IMR-90 (cell line): ENCODE measurements at regions not wholly inside any gene's neighbourhood (a gene's known extent, or its start where the extent isn't known, plus 50 kb on each side); places are given as distances from the start of the nearest gene placed in this dataset.

ENCODE experiments used
- ATAC-seq: fragments of 200-7000 bp; cut with Tn5 transposase; 2 replicates; pipeline ENCODE4 v1.9.1; 2020; ENCODE audit warnings: low read depth, mild to moderate bottlenecking, moderate library complexity
- BruUV-seq: library from RNA; stranded (reverse); fragments of 400-500 nt; replicated peaks from 2 replicates; lab custom pipeline; 2021; lab: Mats Ljungman, UMichigan
- CTCF ChIA-PET: fragments of 300-600 bp; formaldehyde crosslinking; extraction: SDS; loops from one replicate; lab custom pipeline; 2021; ENCODE audit warnings: antibody characterized with exemption; lab: Yijun Ruan, JAX
- POLR2A ChIA-PET: fragments of 300-600 bp; sonication (Branson Sonifier 250); formaldehyde crosslinking; loops from one replicate; lab custom pipeline; 2022; ENCODE audit warnings: antibody characterized with exemption; ENCODE audit not compliant: unreplicated experiment; lab: Charles Lee
- DNase-seq: peaks from one replicate; pipeline ENCODE4 v3.0.0; 2013
- H2AFZ ChIP-seq: replicated peaks from 2 replicates; pipeline ENCODE3; 2013; ENCODE audit warnings: low read length, mild to moderate bottlenecking; ENCODE audit not compliant: poor library complexity
- H2AK5ac ChIP-seq: 2 replicates; pipeline ENCODE4 v1.6.1; 2013; ENCODE audit warnings: low read depth, low read length, inconsistent platforms
- H2AK9ac ChIP-seq: replicated peaks from 2 replicates; pipeline ENCODE3; 2013; ENCODE audit warnings: mild to moderate bottlenecking, low read depth, low read length, moderate library complexity; ENCODE audit not compliant: poor library complexity
- H2BK120ac ChIP-seq: 2 replicates; pipeline ENCODE4 v1.6.1; 2013; ENCODE audit warnings: low read depth, low read length, inconsistent platforms
- H2BK15ac ChIP-seq: 3 replicates; pipeline ENCODE4 v1.6.1; 2013; ENCODE audit warnings: low read depth, low read length, inconsistent platforms
- H2BK20ac ChIP-seq: 2 replicates; pipeline ENCODE4 v1.6.1; 2013; ENCODE audit warnings: low read depth, mild to moderate bottlenecking, inconsistent platforms, low read length, moderate library complexity
- H2BK5ac ChIP-seq: 2 replicates; pipeline ENCODE4 v1.6.1; 2013; ENCODE audit warnings: mild to moderate bottlenecking, low read depth, low read length, inconsistent platforms; ENCODE audit not compliant: poor library complexity, severe bottlenecking
- H3K14ac ChIP-seq: replicated peaks from 2 replicates; pipeline ENCODE4 v1.6.1; 2013; ENCODE audit warnings: low read depth, low read length, inconsistent platforms
- H3K18ac ChIP-seq: 2 replicates; pipeline ENCODE4 v1.6.1; 2013; ENCODE audit warnings: low read depth, low read length, control low read depth
- H3K23ac ChIP-seq: 2 replicates; pipeline ENCODE4 v1.6.1; 2013; ENCODE audit warnings: low read depth, low read length, inconsistent platforms
- H3K27ac ChIP-seq: 2 replicates; pipeline ENCODE4 v1.5.1; 2013; ENCODE audit warnings: mild to moderate bottlenecking, control low read depth, low read length; ENCODE audit not compliant: insufficient read depth
- H3K27me3 ChIP-seq: 2 replicates; pipeline ENCODE4 v1.6.1; 2013; ENCODE audit warnings: low read length; ENCODE audit not compliant: control insufficient read depth, insufficient read depth
- H3K36me3 ChIP-seq: 2 replicates; pipeline ENCODE4 v1.6.1; 2013; ENCODE audit warnings: low read length, mixed read lengths; ENCODE audit not compliant: control insufficient read depth, insufficient read depth
- H3K4ac ChIP-seq: 2 replicates; pipeline ENCODE4 v1.6.1; 2013; ENCODE audit warnings: low read depth, low read length, inconsistent platforms
- H3K4me1 ChIP-seq: 2 replicates; pipeline ENCODE4 v1.6.1; 2013; ENCODE audit warnings: low read length, mixed read lengths; ENCODE audit not compliant: control insufficient read depth, insufficient read depth
- H3K4me2 ChIP-seq: 2 replicates; pipeline ENCODE4 v1.6.1; 2013; ENCODE audit warnings: low read depth, mild to moderate bottlenecking, control low read depth, low read length, moderate library complexity
- H3K4me3 ChIP-seq: 2 replicates; pipeline ENCODE4 v1.5.1; 2013; ENCODE audit warnings: low read depth, mild to moderate bottlenecking, control low read depth, low read length, moderate library complexity; ENCODE audit not compliant: insufficient read depth
- H3K56ac ChIP-seq: 2 replicates; pipeline ENCODE4 v1.6.1; 2013; ENCODE audit warnings: low read length, inconsistent platforms; ENCODE audit not compliant: insufficient read depth; ENCODE audit errors: extremely low read depth
- H3K79me1 ChIP-seq, 2 experiments: 2 replicates each; pipeline ENCODE4 v1.6.1; 2013; ENCODE audit warnings: low read length in 2 of 2, inconsistent platforms in 1 of 2, low read depth in 1 of 2
- H3K9ac ChIP-seq: 2 replicates; pipeline ENCODE4 v1.6.1; 2013; ENCODE audit warnings: low read depth, low read length, control low read depth
- H3K9me1 ChIP-seq: 2 replicates; pipeline ENCODE4 v1.6.1; 2013; ENCODE audit warnings: low read length, inconsistent platforms; ENCODE audit not compliant: insufficient read depth
- H3K9me3 ChIP-seq: 2 replicates; pipeline ENCODE4 v1.6.1; 2013; ENCODE audit warnings: low read length; ENCODE audit not compliant: control insufficient read depth, insufficient read depth
- H4K20me1 ChIP-seq: 2 replicates; pipeline ENCODE4 v1.6.1; 2013; ENCODE audit warnings: low read length, inconsistent platforms; ENCODE audit not compliant: insufficient read depth
- H4K5ac ChIP-seq: 2 replicates; pipeline ENCODE4 v1.6.1; 2013; ENCODE audit warnings: mild to moderate bottlenecking, low read depth, low read length, control low read depth
- H4K8ac ChIP-seq, 2 experiments: 2 replicates each; pipeline ENCODE4 v1.6.1; 2013; ENCODE audit warnings: low read depth in 2 of 2, low read length in 2 of 2, control low read depth in 1 of 2, inconsistent platforms in 1 of 2
- H4K91ac ChIP-seq: 2 replicates; pipeline ENCODE4 v1.6.1; 2013; ENCODE audit warnings: low read depth, low read length, inconsistent platforms; ENCODE audit not compliant: insufficient read depth
- BHLHE40 ChIP-seq: fragments of 150-350 bp; IDR thresholded peaks from 2 replicates; pipeline ENCODE4 v1.6.1; 2016; ENCODE audit warnings: mild to moderate bottlenecking, low read depth, low read length
- CEBPB ChIP-seq: IDR thresholded peaks from 2 replicates; pipeline ENCODE4 v1.6.1; 2012; ENCODE audit warnings: low read depth, low read length, improper control_type of control experiment
- FOS ChIP-seq: fragments of 150-350 bp; IDR thresholded peaks from 2 replicates; pipeline ENCODE4 v1.6.1; 2016; ENCODE audit warnings: low read depth, low read length
- MAFK ChIP-seq: IDR thresholded peaks from 2 replicates; pipeline ENCODE4 v1.6.1; 2012; ENCODE audit warnings: low read depth, low read length, improper control_type of control experiment
- MAZ ChIP-seq: IDR thresholded peaks from 2 replicates; pipeline ENCODE4 v1.6.1; 2012; ENCODE audit warnings: low read depth, mild to moderate bottlenecking, low read length, improper control_type of control experiment, moderate library complexity, borderline replicate concordance
- MXI1 ChIP-seq: IDR thresholded peaks from 2 replicates; pipeline ENCODE4 v1.6.1; 2012; ENCODE audit warnings: low read depth, mild to moderate bottlenecking, low read length, moderate library complexity, borderline replicate concordance
- NFE2L2 ChIP-seq: fragments of 150-350 bp; IDR thresholded peaks from 2 replicates; pipeline ENCODE4 v1.6.1; 2016; ENCODE audit warnings: low read depth, mild to moderate bottlenecking, low read length
- RAD21 ChIP-seq: IDR thresholded peaks from 2 replicates; pipeline ENCODE4 v1.6.1; 2012; ENCODE audit warnings: low read length, improper control_type of control experiment
- RCOR1 ChIP-seq: IDR thresholded peaks from 2 replicates; pipeline ENCODE4 v1.6.1; 2012; ENCODE audit warnings: mild to moderate bottlenecking, low read length, improper control_type of control experiment; ENCODE audit not compliant: insufficient replicate concordance
- RFX5 ChIP-seq: IDR thresholded peaks from 2 replicates; pipeline ENCODE4 v1.8.0; 2012; ENCODE audit warnings: low read depth, mild to moderate bottlenecking, low read length, moderate library complexity
- SMC3 ChIP-seq: fragments of 150-350 bp; IDR thresholded peaks from 2 replicates; pipeline ENCODE4 v1.6.1; 2016; ENCODE audit warnings: low read depth, mild to moderate bottlenecking, antibody characterized with exemption, low read length, moderate library complexity
- WGBS, 2 experiments: methylation state at CpG; one replicate each; pipeline versions ENCODE4 v1.1.5 to v1.1.7; 2013; ENCODE audit warnings: missing lambda C conversion rate in 2 of 2; ENCODE audit not compliant: insufficient read length in 1 of 2; ENCODE audit errors: extremely low coverage in 2 of 2; 5-methylcytosine and 5-hydroxymethylcytosine counted together
- dilution Hi-C: fragments of 300-500 bp; cut with HindIII; formaldehyde crosslinking; loops from one replicate; pipeline ENCODE4 v1.14.3; 2018; ENCODE audit warnings: low sequenced_read_pairs; ENCODE audit not compliant: unreplicated experiment
- in situ Hi-C: fragments of 300-500 bp; cut with MboI; formaldehyde crosslinking; loops from 3 replicates; pipeline ENCODE4 v1.14.3; 2019; ENCODE audit warnings: low sequenced_read_pairs, inconsistent platforms, mixed read lengths
- intact Hi-C: fragments of 100-400 bp; cut with micrococcal nuclease; formaldehyde crosslinking; loops from 2 replicates; pipeline ENCODE4 v1.10.0; 2022
- TF ChIP-seq, protein P1 (sequence below): fragments of 150-350 bp; IDR thresholded peaks from 2 replicates; pipeline ENCODE4 v1.6.1; 2016; ENCODE audit warnings: low read depth, mild to moderate bottlenecking, low read length, moderate library complexity, borderline replicate concordance
- TF ChIP-seq, protein P2 (sequence below): conservative IDR thresholded peaks from 2 replicates; pipeline ENCODE4 v1.5.1; 2012; ENCODE audit warnings: mild to moderate bottlenecking, low read depth, low read length, improper control_type of control experiment
- TF ChIP-seq, protein P3 (sequence below): fragments of 150-350 bp; IDR thresholded peaks from 2 replicates; pipeline ENCODE4 v1.6.1; 2017; ENCODE audit warnings: mild to moderate bottlenecking, antibody characterized with exemption, low read length, low read depth

DNA sequence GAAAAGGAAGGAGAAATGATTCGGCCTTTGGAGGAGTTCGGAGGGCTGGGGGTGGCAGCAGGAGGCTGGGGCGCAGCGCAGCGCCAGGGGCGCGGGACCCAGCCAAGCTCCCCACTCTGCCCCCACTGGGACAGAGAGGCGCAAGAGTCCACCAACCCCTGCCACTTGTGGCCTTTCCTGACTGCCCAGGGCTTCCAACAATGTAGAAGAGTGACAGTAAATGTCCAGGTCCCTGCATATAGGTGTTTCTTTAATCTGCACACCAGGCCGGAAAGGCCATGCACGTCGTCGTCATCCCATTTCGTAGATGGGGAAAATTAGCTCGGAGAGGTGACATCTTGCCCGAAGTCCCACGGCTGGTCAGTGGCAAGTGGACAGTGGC lies 96.6 kb downstream of the INHBB start:
- intact Hi-C loops, result no loop called here
- H3K14ac ChIP-seq, result no peak overlapping the region
- ChIA-PET CTCF (no interaction called here), POLR2A (no interaction called here)
- no peak overlapping the region for H4K8ac ChIP-seq
- peak overlapping the region; percentile 12 for H2AFZ ChIP-seq
- no TSS peak for BruUV-seq
- in situ Hi-C loops, result no loop called here
- no peak overlapping the region for H3K23ac ChIP-seq
- dilution Hi-C loops, result no loop called here
- H2BK5ac ChIP-seq, result no peak overlapping the region
- H3K4me3 ChIP-seq, result no peak overlapping the region
- H3K4ac ChIP-seq, result no peak overlapping the region
- no peak overlapping the region for H3K56ac ChIP-seq
- no peak overlapping the region for H2BK15ac ChIP-seq
- peaks cover 71% of the 10 kb centered on the region for H3K27me3 ChIP-seq
- TF ChIP-seq NFE2L2 (no peak), RCOR1 (no peak), SMC3 (no peak), CEBPB (no peak), MAFK (no peak), RFX5 (no peak), MXI1 (no peak), BHLHE40 (no peak), RAD21 (no peak), MAZ (no peak), FOS (no peak)
- TF ChIP-seq, protein P1, sequence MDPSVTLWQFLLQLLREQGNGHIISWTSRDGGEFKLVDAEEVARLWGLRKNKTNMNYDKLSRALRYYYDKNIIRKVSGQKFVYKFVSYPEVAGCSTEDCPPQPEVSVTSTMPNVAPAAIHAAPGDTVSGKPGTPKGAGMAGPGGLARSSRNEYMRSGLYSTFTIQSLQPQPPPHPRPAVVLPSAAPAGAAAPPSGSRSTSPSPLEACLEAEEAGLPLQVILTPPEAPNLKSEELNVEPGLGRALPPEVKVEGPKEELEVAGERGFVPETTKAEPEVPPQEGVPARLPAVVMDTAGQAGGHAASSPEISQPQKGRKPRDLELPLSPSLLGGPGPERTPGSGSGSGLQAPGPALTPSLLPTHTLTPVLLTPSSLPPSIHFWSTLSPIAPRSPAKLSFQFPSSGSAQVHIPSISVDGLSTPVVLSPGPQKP, result no peak
- TF ChIP-seq, protein P2, sequence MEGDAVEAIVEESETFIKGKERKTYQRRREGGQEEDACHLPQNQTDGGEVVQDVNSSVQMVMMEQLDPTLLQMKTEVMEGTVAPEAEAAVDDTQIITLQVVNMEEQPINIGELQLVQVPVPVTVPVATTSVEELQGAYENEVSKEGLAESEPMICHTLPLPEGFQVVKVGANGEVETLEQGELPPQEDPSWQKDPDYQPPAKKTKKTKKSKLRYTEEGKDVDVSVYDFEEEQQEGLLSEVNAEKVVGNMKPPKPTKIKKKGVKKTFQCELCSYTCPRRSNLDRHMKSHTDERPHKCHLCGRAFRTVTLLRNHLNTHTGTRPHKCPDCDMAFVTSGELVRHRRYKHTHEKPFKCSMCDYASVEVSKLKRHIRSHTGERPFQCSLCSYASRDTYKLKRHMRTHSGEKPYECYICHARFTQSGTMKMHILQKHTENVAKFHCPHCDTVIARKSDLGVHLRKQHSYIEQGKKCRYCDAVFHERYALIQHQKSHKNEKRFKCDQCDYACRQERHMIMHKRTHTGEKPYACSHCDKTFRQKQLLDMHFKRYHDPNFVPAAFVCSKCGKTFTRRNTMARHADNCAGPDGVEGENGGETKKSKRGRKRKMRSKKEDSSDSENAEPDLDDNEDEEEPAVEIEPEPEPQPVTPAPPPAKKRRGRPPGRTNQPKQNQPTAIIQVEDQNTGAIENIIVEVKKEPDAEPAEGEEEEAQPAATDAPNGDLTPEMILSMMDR, result no peak
- TF ChIP-seq, protein P3, sequence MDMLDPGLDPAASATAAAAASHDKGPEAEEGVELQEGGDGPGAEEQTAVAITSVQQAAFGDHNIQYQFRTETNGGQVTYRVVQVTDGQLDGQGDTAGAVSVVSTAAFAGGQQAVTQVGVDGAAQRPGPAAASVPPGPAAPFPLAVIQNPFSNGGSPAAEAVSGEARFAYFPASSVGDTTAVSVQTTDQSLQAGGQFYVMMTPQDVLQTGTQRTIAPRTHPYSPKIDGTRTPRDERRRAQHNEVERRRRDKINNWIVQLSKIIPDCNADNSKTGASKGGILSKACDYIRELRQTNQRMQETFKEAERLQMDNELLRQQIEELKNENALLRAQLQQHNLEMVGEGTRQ, result no peak
- H3K4me1 ChIP-seq, result peaks cover 2% of the 10 kb centered on the region; the same call in 1 of the 2 replicates
- no peaks in the 10 kb centered on the region for H3K9me1 ChIP-seq
- WGBS, 2 experiments, result 12% methylated on average over 10 of the region's 16 CpGs; no CpG with 5 or more reads in 1 of the 2 experiments
- no peak overlapping the region for H2AK5ac ChIP-seq
- no peak overlapping the region for H2BK20ac ChIP-seq
- peak overlapping the region; percentile 39; the same call in 1 of the 2 replicates for H3K4me2 ChIP-seq
- H4K20me1 ChIP-seq, result no peaks in the 10 kb centered on the region
- H3K79me1 ChIP-seq, result no peaks in the 10 kb centered on the region
- no peak for ATAC-seq
- no peak overlapping the region for H2AK9ac ChIP-seq
- H3K27ac ChIP-seq, result no peak overlapping the region
- H3K9me3 ChIP-seq, result no peaks in the 10 kb centered on the region; the same call in 1 of the 2 replicates
- H4K5ac ChIP-seq, result no peak overlapping the region
- H3K36me3 ChIP-seq, result no peaks in the 10 kb centered on the region
- no peak for DNase-seq
- H3K18ac ChIP-seq, result no peak overlapping the region
- no peak overlapping the region for H3K9ac ChIP-seq
- no peak overlapping the region for H4K91ac ChIP-seq
- H2BK120ac ChIP-seq, result no peak overlapping the region
